Sigmoid colon (tissue), 6 donors: ENCODE measurements at regions not wholly inside any gene's neighbourhood (a gene's known extent, or its start where the extent isn't known, plus 50 kb on each side); places are given as distances from the start of the nearest gene placed in this dataset.

Experiments used
- DNase-seq: peaks from one replicate; pipeline ENCODE4 v3.0.0-alpha.2; 2019
- H3K27ac ChIP-seq, 4 donors: fragments of 200-600 bp; sonication (generic); one replicate each; pipeline ENCODE4 v1.5.1; 2016 to 2019; ENCODE audit warnings: mild to moderate bottlenecking in 1 of 4
- H3K27me3 ChIP-seq, 3 donors: fragments of 200-600 bp; sonication (generic); one replicate each; pipeline ENCODE4 v1.5.1; 2019; ENCODE audit warnings: mild to moderate bottlenecking in 1 of 3
- H3K36me3 ChIP-seq, 4 donors: fragments of 200-600 bp; sonication (generic); one replicate each; pipeline ENCODE4 v1.5.1; 2016 to 2019
- H3K4me1 ChIP-seq, 4 donors: fragments of 200-600 bp; sonication (generic); one replicate each; pipeline ENCODE4 v1.5.1; 2017 to 2019
- H3K4me3 ChIP-seq, 4 donors: fragments of 200-600 bp; sonication (generic); one replicate each; pipeline ENCODE4 v1.5.1; 2017 to 2019; ENCODE audit warnings: mild to moderate bottlenecking in 2 of 4, moderate library complexity in 1 of 4
- H3K9me3 ChIP-seq, 4 donors: fragments of 200-600 bp in 3 of 4; sonication (generic) in 3 of 4; one replicate each; pipeline versions ENCODE4 v1.5.1 to v1.6.1; 2013 to 2019
- CTCF ChIP-seq, 4 experiments: fragments of 450-650 bp in 3 of 4; fragments of 200-600 bp in 1 of 4; IDR thresholded peaks; one replicate each; pipeline ENCODE4 v1.5.1; 2016 to 2019; ENCODE audit warnings: antibody characterized with exemption in 4 of 4, mild to moderate bottlenecking in 3 of 4, moderate library complexity in 2 of 4
- EP300 ChIP-seq, 4 donors: sonication (generic); formaldehyde crosslinking; IDR thresholded peaks; one replicate each; pipeline ENCODE4 v1.6.1; 2017; ENCODE audit warnings: antibody characterized with exemption in 4 of 4
- POLR2A ChIP-seq, 2 donors: fragments of 450-650 bp; IDR thresholded peaks; one replicate each; pipeline ENCODE4 v1.6.1; 2016; ENCODE audit warnings: antibody characterized with exemption in 2 of 2, mild to moderate bottlenecking in 2 of 2, moderate library complexity in 2 of 2
- POLR2AphosphoS5 ChIP-seq, 4 donors: sonication (generic); formaldehyde crosslinking; IDR thresholded peaks; one replicate each; pipeline ENCODE4 v1.6.1; 2017; ENCODE audit warnings: antibody characterized with exemption in 4 of 4
- WGBS, 2 donors: extraction: QIAGEN DNeasy Blood & Tissue Kit; methylation state at CpG; one replicate each; pipeline ENCODE4 v1.1.7; 2013; 5-methylcytosine and 5-hydroxymethylcytosine counted together
- intact Hi-C: fragments of 100-400 bp; cut with DNase I; formaldehyde crosslinking; loops from one replicate; pipeline ENCODE4 v1.15.1; 2023
- donor health status: healthy with polysubstance abuse.
- donor health status: healthy.

GRCh38 chr15:38662805-38663204, 98.2 kb upstream of the RASGRP1 start:
- Histone ChIP-seq H3K36me3 (no peaks in the 10 kb centered on the region), H3K4me3 (no peak overlapping the region), H3K4me1 (no peaks in the 10 kb centered on the region), H3K27me3 (no peaks in the 10 kb centered on the region), H3K27ac (no peak overlapping the region), H3K9me3 (no peaks in the 10 kb centered on the region)
- WGBS, 2 donors = 89 to 92% methylated on average over 2 of the region's 2 CpGs
- no peak for DNase-seq
- TF ChIP-seq POLR2A (IDR thresholded peaks at IDR 0.05) (no peak), POLR2AphosphoS5 (IDR thresholded peaks at IDR 0.05) (no peak), EP300 (IDR thresholded peaks at IDR 0.05) (no peak), CTCF (IDR thresholded peaks at IDR 0.05) (no peak)
- intact Hi-C loops = no loop called here

- intact Hi-C loops = no loop called here
- no peaks in the 10 kb centered on the region for H3K9me3 ChIP-seq
- no peaks in the 10 kb centered on the region for H3K27me3 ChIP-seq
- WGBS, 2 donors = 83 to 89% methylated on average over 3 of the region's 3 CpGs
- no peak for DNase-seq
- H3K4me1 ChIP-seq = no peaks in the 10 kb centered on the region
- no peak overlapping the region for H3K4me3 ChIP-seq
- H3K27ac ChIP-seq = no peak overlapping the region
- H3K36me3 ChIP-seq = no peaks in the 10 kb centered on the region
- no peak for TF ChIP-seq POLR2A (IDR thresholded peaks at IDR 0.05)
- TF ChIP-seq CTCF (IDR thresholded peaks at IDR 0.05) = no peak
- no peak for TF ChIP-seq POLR2AphosphoS5 (IDR thresholded peaks at IDR 0.05)
- TF ChIP-seq EP300 (IDR thresholded peaks at IDR 0.05) = no peak
Measured at GRCh38 chr15:38665586-38666305, 101.1 kb upstream of the RASGRP1 start.

GRCh38 chr15:38666865-38667510, 102.4 kb upstream of the RASGRP1 start:
- no peaks in the 10 kb centered on the region for H3K36me3 ChIP-seq
- WGBS, 2 donors = 47 to 49% methylated on average over 4 of the region's 4 CpGs
- H3K4me3 ChIP-seq = no peak overlapping the region
- H3K27ac ChIP-seq = no peak overlapping the region
- intact Hi-C loops = no loop called here
- H3K9me3 ChIP-seq = no peaks in the 10 kb centered on the region
- H3K27me3 ChIP-seq = no peaks in the 10 kb centered on the region
- DNase-seq = no peak
- H3K4me1 ChIP-seq = no peaks in the 10 kb centered on the region
- TF ChIP-seq POLR2A (IDR thresholded peaks at IDR 0.05) (no peak), CTCF (IDR thresholded peaks at IDR 0.05) (no peak), POLR2AphosphoS5 (IDR thresholded peaks at IDR 0.05) (no peak), EP300 (IDR thresholded peaks at IDR 0.05) (no peak)

- no peaks in the 10 kb centered on the region for H3K9me3 ChIP-seq
- H3K27ac ChIP-seq = no peak overlapping the region
- no peaks in the 10 kb centered on the region for H3K36me3 ChIP-seq
- no peak for TF ChIP-seq CTCF (IDR thresholded peaks at IDR 0.05)
- no peak for TF ChIP-seq EP300 (IDR thresholded peaks at IDR 0.05)
- TF ChIP-seq POLR2AphosphoS5 (IDR thresholded peaks at IDR 0.05) = no peak
- no peak for TF ChIP-seq POLR2A (IDR thresholded peaks at IDR 0.05)
- no peak for DNase-seq
- H3K4me1 ChIP-seq = no peaks in the 10 kb centered on the region
- intact Hi-C loops = no loop called here
- 93 to 96% methylated on average over 5 of the region's 5 CpGs for WGBS, 2 donors
- H3K4me3 ChIP-seq = no peak overlapping the region
- no peaks in the 10 kb centered on the region for H3K27me3 ChIP-seq
Measured at GRCh38 chr15:38667890-38668850, 103.6 kb upstream of the RASGRP1 start.
